GM20000 (cell line): ENCODE measurements at regions not wholly inside any gene's neighbourhood (a gene's known extent, or its start where the extent isn't known, plus 50 kb on each side); places are given as distances from the start of the nearest gene placed in this dataset.
"Not testable (repeated sequence)": the region's sequence is repeated elsewhere in the genome, so short reads cannot be mapped to it uniquely, and the experiment has no call there.

Experiments used
- DNase-seq: peaks from one replicate; pipeline ENCODE4 v3.0.0; 2012; ENCODE audit warnings: low spot score
- TF ChIP-seq, protein P1 (sequence below): IDR thresholded peaks from 2 replicates; pipeline ENCODE4 v1.5.1; 2012; ENCODE audit warnings: mild to moderate bottlenecking, control low read depth; ENCODE audit errors: extremely low read depth, missing control alignments

DNA sequence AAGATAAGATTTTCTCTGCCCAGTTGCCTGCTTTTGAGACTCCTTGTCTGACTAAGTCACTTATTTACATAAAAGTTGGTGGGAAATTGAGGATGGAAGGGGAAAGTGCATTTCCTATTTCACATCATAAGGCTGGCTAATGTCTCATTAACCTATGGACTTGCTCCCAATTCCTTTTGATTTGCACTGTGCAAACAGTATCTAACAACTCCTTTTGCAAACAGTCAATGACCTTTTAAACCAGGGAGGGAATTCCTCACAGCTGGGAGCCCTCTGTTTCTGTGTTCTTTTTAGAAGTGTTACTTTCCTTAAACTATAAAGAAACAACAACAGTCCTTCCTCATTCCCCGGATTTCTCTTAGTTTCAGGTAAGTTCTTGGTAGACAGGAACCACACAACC, 272.8 kb downstream of the RND3 start:
- TF ChIP-seq, protein P1, sequence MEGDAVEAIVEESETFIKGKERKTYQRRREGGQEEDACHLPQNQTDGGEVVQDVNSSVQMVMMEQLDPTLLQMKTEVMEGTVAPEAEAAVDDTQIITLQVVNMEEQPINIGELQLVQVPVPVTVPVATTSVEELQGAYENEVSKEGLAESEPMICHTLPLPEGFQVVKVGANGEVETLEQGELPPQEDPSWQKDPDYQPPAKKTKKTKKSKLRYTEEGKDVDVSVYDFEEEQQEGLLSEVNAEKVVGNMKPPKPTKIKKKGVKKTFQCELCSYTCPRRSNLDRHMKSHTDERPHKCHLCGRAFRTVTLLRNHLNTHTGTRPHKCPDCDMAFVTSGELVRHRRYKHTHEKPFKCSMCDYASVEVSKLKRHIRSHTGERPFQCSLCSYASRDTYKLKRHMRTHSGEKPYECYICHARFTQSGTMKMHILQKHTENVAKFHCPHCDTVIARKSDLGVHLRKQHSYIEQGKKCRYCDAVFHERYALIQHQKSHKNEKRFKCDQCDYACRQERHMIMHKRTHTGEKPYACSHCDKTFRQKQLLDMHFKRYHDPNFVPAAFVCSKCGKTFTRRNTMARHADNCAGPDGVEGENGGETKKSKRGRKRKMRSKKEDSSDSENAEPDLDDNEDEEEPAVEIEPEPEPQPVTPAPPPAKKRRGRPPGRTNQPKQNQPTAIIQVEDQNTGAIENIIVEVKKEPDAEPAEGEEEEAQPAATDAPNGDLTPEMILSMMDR = no peak
- DNase-seq = no peak

GRCh38 chr2:150212722-150213171, 274.7 kb downstream of the RND3 start:
- no peak for DNase-seq
- TF ChIP-seq, protein P1 = no peak

DNA sequence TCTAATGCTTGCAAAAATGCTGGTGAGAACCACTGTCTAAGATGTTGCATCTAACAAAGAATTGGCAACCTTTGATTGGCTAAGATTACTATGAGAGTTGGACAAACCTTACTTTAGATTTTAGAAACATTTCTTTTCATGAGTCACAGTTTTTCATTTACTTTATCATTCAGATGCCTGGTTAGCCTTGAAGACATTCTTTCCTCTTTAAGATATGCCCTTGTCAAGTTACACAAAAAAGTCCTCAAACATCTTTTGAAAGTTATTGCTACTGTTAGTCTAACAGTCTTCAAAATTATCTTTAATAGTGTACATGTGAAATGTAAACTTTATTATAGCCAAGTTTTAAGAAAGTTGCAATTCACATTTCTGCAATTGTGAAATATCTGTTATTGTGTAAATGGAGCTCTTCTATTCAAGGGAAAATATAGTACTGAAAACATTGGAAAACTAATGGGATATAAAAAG, 276.3 kb downstream of the RND3 start:
- DNase-seq = no peak
- TF ChIP-seq, protein P1 = no peak

- DNase-seq = no peak
- TF ChIP-seq, protein P1 = no peak
These were observed 277.7 kb downstream of the RND3 start for GRCh38 chr2:150209746-150210145.

DNA sequence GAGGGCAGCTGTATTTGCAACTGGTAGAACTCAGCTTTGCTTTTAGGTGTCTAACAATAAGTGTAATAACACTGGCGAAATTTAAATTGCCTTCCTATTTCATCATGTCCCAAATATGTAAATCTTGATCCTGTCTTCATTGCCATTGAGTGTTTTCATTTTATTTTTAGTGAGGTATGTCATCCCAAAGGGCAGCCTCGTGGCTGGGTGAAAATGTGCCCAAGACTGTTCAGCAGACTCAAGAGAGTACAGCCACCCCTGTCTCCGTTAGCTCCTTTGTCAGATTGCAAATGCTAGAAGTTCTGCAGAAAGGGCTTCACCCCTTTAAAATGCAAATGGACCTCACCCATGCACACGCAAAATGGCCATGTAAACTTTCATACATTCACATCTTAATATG, 278.8 kb downstream of the RND3 start:
- TF ChIP-seq, protein P1 = no peak
- no peak for DNase-seq

DNA sequence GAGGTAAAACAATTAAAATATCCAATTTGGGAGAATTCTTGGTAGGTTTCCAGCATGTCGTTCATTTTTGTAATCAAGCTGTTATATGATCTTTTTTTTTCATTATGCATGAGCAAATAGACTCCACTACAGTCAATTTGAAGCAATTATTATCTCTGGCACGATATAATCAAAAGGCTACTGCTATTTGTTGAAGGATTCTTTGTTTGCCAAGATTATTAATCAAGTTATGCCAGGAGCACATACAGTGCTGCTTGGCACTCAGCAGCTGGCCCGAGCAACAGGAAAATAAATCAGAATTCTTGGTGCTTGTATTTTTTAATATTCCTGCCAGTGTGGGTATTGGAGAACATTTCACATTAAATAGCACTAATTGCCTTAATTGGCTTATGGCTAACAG, 279.5 kb downstream of the RND3 start:
- TF ChIP-seq, protein P1 = no peak
- no peak for DNase-seq

- no peak for DNase-seq
These were observed 283.0 kb downstream of the RND3 start for GRCh38 chr2:150204451-150204850.

GRCh38 chr2:150194816-150195215, 292.7 kb downstream of the RND3 start:
- not testable (repeated sequence) for DNase-seq

More at GRCh38 chr2:150204451-150204850, 283.0 kb downstream of the RND3 start:
- TF ChIP-seq, protein P1 = no peak
